ENCODE measurements at regions not wholly inside any gene's neighbourhood (a gene's known extent, or its start where the extent isn't known, plus 50 kb on each side); places are given as distances from the start of the nearest gene placed in this dataset.
"Not testable (repeated sequence)": the region's sequence is repeated elsewhere in the genome, so short reads cannot be mapped to it uniquely, and the experiment has no call there.

GRCh38 chr16:5175266-5175665 is 77.7 kb upstream of the EEF2KMT start:
- no peak for DNase-seq

- no peak for DNase-seq
These were observed 68.9 kb upstream of the EEF2KMT start for GRCh38 chr16:5166486-5166885.

DNA sequence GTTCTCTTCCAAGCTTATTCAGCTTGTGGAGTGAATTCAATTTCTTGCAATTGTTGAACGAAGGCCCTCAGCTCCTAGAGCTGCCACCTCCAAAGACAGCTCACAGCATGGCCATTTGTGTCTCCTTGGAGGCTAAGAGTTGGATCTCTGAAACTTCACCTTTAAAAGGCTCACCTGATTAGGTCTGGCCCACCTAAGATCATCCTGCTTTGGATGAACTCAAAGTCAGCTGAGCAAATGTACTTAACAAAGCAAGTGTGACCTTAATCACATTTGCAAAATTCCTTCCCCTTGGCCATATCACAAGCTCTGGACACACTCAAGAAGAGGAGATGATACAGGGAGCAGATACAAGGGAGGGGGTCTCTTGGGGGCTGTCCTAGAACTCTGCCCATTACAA is 67.8 kb upstream of the EEF2KMT start:
- DNase-seq, result not testable (repeated sequence)

DNA sequence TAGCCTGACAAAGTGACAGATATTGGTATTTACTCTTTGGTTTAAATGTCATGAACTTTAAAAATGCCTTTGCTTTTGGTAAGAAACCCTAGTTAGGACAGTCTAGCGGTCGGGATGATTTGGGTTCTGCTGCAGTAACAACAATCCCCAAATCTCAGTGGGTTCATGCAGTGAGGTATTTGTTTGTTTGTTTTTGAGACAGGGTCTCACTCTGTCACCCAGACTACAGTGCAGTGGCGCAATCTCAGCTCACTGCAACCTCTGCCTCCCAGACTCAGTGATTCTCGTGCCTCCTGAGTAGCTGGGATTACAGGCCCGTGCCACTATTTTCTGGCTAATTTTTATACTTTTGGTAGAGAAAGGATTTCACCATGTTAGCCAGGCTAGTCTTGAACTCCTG is 65.2 kb upstream of the EEF2KMT start:
- not testable (repeated sequence) for DNase-seq

- DNase-seq, result not testable (repeated sequence)
These were observed 64.3 kb upstream of the EEF2KMT start for GRCh38 chr16:5161888-5162287.

DNA sequence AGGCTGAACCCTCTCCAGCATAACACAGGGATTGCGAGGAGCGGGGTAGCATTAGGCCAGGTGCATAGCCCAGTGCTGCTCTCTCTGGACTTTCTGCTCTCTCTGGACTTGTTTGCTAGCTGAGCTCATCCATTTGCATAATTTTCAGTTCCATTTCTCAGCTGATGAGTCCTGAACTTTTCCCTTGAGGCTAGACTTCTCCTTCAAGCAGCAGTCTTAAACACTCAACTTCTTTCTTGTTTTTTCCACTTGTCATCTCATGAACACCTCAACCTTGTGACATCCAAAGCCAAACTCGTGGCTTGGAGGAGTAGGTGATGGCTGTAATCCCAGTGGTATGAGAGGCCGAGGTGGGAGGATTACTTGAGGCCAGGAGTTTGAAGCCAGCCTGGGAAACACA is 62.4 kb upstream of the EEF2KMT start:
- not testable (repeated sequence) for DNase-seq

DNA sequence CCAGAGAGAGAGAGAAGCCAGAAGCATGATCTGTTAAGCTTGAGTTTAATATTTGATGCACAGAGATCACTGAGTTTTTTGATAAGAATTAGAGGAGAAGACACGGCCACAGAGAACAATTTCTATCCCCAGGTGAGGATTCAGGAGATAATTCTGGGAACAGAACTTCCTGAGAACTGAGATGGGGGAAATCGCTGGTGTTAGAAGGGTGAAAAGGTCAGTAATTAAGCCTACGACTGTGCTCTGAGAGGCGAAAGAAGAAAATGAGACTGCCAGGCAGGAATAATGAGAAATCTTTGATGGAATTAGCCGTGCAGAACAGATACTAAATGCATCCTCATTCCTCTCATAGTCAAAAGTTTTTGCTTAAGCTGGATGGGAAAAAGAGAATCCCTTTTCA is 61.9 kb upstream of the EEF2KMT start:
- DNase-seq, result not testable (repeated sequence)

DNA sequence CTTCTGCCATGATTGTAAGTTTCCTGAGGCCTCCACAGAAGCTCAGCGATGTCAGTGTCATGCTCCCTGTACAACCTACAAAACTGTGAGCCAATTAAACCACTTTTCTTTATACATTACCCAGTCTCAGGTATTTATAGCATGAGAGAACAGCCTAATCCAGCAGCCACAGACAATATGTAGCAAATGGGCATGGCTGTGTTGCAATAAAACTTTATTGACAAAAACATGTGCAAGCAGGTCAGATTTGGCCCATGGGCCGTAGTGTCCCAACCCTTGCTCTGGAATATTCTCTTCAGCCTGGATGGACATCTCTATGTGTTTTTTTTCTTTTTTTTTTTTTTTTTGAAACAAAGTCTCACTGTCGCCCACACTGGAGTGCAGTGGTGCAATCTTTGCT is 60.9 kb upstream of the EEF2KMT start:
- no peak for DNase-seq

- not testable (repeated sequence) for DNase-seq
These were observed 58.9 kb upstream of the EEF2KMT start for GRCh38 chr16:5156486-5156885.

- DNase-seq, result not testable (repeated sequence)
These were observed 56.4 kb upstream of the EEF2KMT start for GRCh38 chr16:5154006-5154405.

- DNase-seq, result not testable (repeated sequence)
These were observed 53.8 kb upstream of the EEF2KMT start for GRCh38 chr16:5151409-5151808.
